HS-27A (cell line): ENCODE measurements at regions not wholly inside any gene's neighbourhood (a gene's known extent, or its start where the extent isn't known, plus 50 kb on each side); places are given as distances from the start of the nearest gene placed in this dataset.

ENCODE experiments used
- DNase-seq: peaks from one replicate; pipeline ENCODE4 v3.0.0-alpha.2; 2012; ENCODE audit warnings: low read depth, missing footprints

GRCh38 chr5:175034924-175035323 lies 310.5 kb downstream of the MSX2 start:
- no peak for DNase-seq

- no peak for DNase-seq
Measured at GRCh38 chr5:175032741-175033151, 308.4 kb downstream of the MSX2 start.

GRCh38 chr5:175032013-175032412 lies 307.6 kb downstream of the MSX2 start:
- no peak for DNase-seq

GRCh38 chr5:175027390-175027789 lies 303.0 kb downstream of the MSX2 start:
- no peak for DNase-seq

GRCh38 chr5:175025077-175025476 lies 300.7 kb downstream of the MSX2 start:
- no peak for DNase-seq

- no peak for DNase-seq
Measured at GRCh38 chr5:175021841-175022625, 297.7 kb downstream of the MSX2 start.

- no peak for DNase-seq
Measured at GRCh38 chr5:175021321-175021720, 296.9 kb downstream of the MSX2 start.

GRCh38 chr5:175015028-175015685 lies 290.8 kb downstream of the MSX2 start:
- DNase-seq = no peak

- no peak for DNase-seq
Measured at GRCh38 chr5:175013251-175013650, 288.9 kb downstream of the MSX2 start.

- no peak for DNase-seq
Measured at GRCh38 chr5:175012267-175012666, 287.9 kb downstream of the MSX2 start.

GRCh38 chr5:175003531-175003930 lies 279.1 kb downstream of the MSX2 start:
- no peak for DNase-seq

GRCh38 chr5:175001876-175002645 lies 277.7 kb downstream of the MSX2 start:
- no peak for DNase-seq

- no peak for DNase-seq
Measured at GRCh38 chr5:175001311-175001710, 276.9 kb downstream of the MSX2 start.

- no peak for DNase-seq
Measured at GRCh38 chr5:174999581-174999980, 275.2 kb downstream of the MSX2 start.

GRCh38 chr5:174998131-174998730 lies 273.8 kb downstream of the MSX2 start:
- no peak for DNase-seq

- no peak for DNase-seq
Measured at GRCh38 chr5:174997688-174998087, 273.3 kb downstream of the MSX2 start.

- no peak for DNase-seq
Measured at GRCh38 chr5:174996941-174997340, 272.6 kb downstream of the MSX2 start.

- no peak for DNase-seq
Measured at GRCh38 chr5:174995827-174996226, 271.4 kb downstream of the MSX2 start.

GRCh38 chr5:174991847-174992246 lies 267.5 kb downstream of the MSX2 start:
- DNase-seq = no peak

- no peak for DNase-seq
Measured at GRCh38 chr5:174990909-174991308, 266.5 kb downstream of the MSX2 start.

GRCh38 chr5:174987443-174988012 lies 263.1 kb downstream of the MSX2 start:
- no peak for DNase-seq

GRCh38 chr5:174984863-174985262 lies 260.5 kb downstream of the MSX2 start:
- DNase-seq = no peak
